ENCODE measurements at regions not wholly inside any gene's neighbourhood (a gene's known extent, or its start where the extent isn't known, plus 50 kb on each side); places are given as distances from the start of the nearest gene placed in this dataset.

DNA sequence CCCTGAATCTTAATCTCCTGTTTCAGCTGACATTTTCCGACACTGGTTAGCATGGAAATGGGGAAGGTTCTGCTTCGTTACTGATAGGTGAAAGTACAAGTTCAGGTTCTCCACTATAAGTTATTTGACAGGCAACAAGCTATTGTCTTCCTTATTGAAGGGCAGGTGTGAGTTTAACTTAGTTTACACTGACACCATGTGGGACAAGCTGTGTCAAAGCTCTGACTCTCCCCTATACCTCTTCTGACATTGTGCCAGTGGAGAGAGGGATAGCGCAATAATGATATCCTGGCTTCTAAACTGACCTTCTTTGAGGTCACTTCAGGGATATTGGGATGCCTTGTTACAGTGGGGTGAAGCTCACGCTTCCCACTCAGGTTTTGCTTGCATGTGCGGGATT is 587.0 kb upstream of the SLITRK5 start:
- TF ChIP-seq REST (IDR thresholded peaks at IDR 0.05; ENCODE audit: insufficient read depth in 1 of 2, low read depth in 2 of 2, low read length in 2 of 2) (no peak), POLR2AphosphoS5 (IDR thresholded peaks at IDR 0.05; ENCODE audit: low read depth, low read length) (no peak), SIN3A (IDR thresholded peaks at IDR 0.05; ENCODE audit: borderline replicate concordance, insufficient read depth, low read length) (no peak), FOXP2 (optimal IDR thresholded peaks at IDR 0.05; ENCODE audit: borderline replicate concordance, extremely low read depth, extremely low read length, insufficient read depth) (no peak), TAF1 (IDR thresholded peaks at IDR 0.05; ENCODE audit: borderline replicate concordance, insufficient read depth, low read length) (no peak)

- TF ChIP-seq SIN3A (IDR thresholded peaks at IDR 0.05; ENCODE audit: borderline replicate concordance, insufficient read depth, low read length) (no peak), TAF1 (IDR thresholded peaks at IDR 0.05; ENCODE audit: borderline replicate concordance, insufficient read depth, low read length) (no peak), REST (IDR thresholded peaks at IDR 0.05; ENCODE audit: insufficient read depth in 1 of 2, low read depth in 2 of 2, low read length in 2 of 2) (no peak), POLR2AphosphoS5 (IDR thresholded peaks at IDR 0.05; ENCODE audit: low read depth, low read length) (no peak), FOXP2 (optimal IDR thresholded peaks at IDR 0.05; ENCODE audit: borderline replicate concordance, extremely low read depth, extremely low read length, insufficient read depth) (no peak)
These were observed 583.4 kb upstream of the SLITRK5 start for GRCh38 chr13:87087741-87088140.

GRCh38 chr13:87089391-87089790 is 581.8 kb upstream of the SLITRK5 start:
- TF ChIP-seq SIN3A (IDR thresholded peaks at IDR 0.05; ENCODE audit: borderline replicate concordance, insufficient read depth, low read length): no peak
- no peak for TF ChIP-seq REST (IDR thresholded peaks at IDR 0.05; ENCODE audit: insufficient read depth in 1 of 2, low read depth in 2 of 2, low read length in 2 of 2)
- TF ChIP-seq POLR2AphosphoS5 (IDR thresholded peaks at IDR 0.05; ENCODE audit: low read depth, low read length): no peak
- TF ChIP-seq FOXP2 (optimal IDR thresholded peaks at IDR 0.05; ENCODE audit: borderline replicate concordance, extremely low read depth, extremely low read length, insufficient read depth): no peak
- TF ChIP-seq TAF1 (IDR thresholded peaks at IDR 0.05; ENCODE audit: borderline replicate concordance, insufficient read depth, low read length): no peak

- TF ChIP-seq TAF1 (IDR thresholded peaks at IDR 0.05; ENCODE audit: borderline replicate concordance, insufficient read depth, low read length) (no peak), POLR2AphosphoS5 (IDR thresholded peaks at IDR 0.05; ENCODE audit: low read depth, low read length) (no peak), SIN3A (IDR thresholded peaks at IDR 0.05; ENCODE audit: borderline replicate concordance, insufficient read depth, low read length) (no peak), REST (IDR thresholded peaks at IDR 0.05; ENCODE audit: insufficient read depth in 1 of 2, low read depth in 2 of 2, low read length in 2 of 2) (no peak), FOXP2 (optimal IDR thresholded peaks at IDR 0.05; ENCODE audit: borderline replicate concordance, extremely low read depth, extremely low read length, insufficient read depth) (no peak)
These were observed 577.8 kb upstream of the SLITRK5 start for GRCh38 chr13:87093399-87093798.

GRCh38 chr13:87094646-87095045 is 576.5 kb upstream of the SLITRK5 start:
- no peak for TF ChIP-seq TAF1 (IDR thresholded peaks at IDR 0.05; ENCODE audit: borderline replicate concordance, insufficient read depth, low read length)
